Left ventricle myocardium inferior (tissue), 1 donor: ENCODE measurements at regions not wholly inside any gene's neighbourhood (a gene's known extent, or its start where the extent isn't known, plus 50 kb on each side); places are given as distances from the start of the nearest gene placed in this dataset.

Experiments
- DNase-seq: peaks from one replicate; pipeline ENCODE4 v3.0.0-alpha.2; 2020
- H3K27ac ChIP-seq: fragments of 200-600 bp; replicated peaks from 2 replicates; pipeline ENCODE4 v1.8.0; 2021
- H3K27me3 ChIP-seq: fragments of 200-600 bp; 2 replicates; pipeline ENCODE4 v1.8.0; 2021; ENCODE audit warnings: low read depth
- H3K36me3 ChIP-seq: fragments of 200-600 bp; 2 replicates; pipeline ENCODE4 v1.8.0; 2021
- H3K4me1 ChIP-seq: fragments of 200-600 bp; 2 replicates; pipeline ENCODE4 v1.8.0; 2021
- H3K4me3 ChIP-seq: fragments of 200-600 bp; 2 replicates; pipeline ENCODE4 v1.8.0; 2021; ENCODE audit warnings: mild to moderate bottlenecking, moderate library complexity
- H3K9me3 ChIP-seq: fragments of 200-600 bp; replicated peaks from 2 replicates; pipeline ENCODE4 v1.8.0; 2021
- intact Hi-C: fragments of 100-400 bp; cut with micrococcal nuclease; formaldehyde crosslinking; loops from one replicate; pipeline ENCODE4 v1.11.0; 2022
- TF ChIP-seq, protein P1 (sequence below): fragments of 200-600 bp; IDR thresholded peaks from 2 replicates; pipeline ENCODE4 v1.8.0; 2021; ENCODE audit warnings: antibody characterized with exemption, mild to moderate bottlenecking, borderline replicate concordance
- donor health status: DM: no; HTN: yes; CAD: no; lungs with severe emphysema.

DNA sequence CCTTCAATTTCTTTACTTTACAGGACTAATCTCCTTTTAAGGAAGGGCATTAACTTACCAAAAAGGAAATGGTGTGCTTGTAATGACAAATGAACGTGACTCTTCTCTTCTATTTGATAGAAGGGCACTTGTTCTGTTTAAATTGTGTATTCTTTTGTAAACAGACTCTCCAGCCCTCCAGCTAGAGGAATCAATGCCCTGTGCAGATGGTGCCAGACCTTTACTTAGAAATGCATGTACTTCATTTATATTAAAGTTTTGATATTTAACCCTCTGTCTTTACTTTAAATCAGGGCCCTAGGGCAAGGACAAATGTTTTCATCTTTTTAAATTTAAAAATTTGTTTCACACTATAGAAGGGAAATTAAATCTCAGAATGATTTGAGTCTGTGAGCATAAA is 355.1 kb downstream of the GBE1 start:
- DNase-seq = no peak
- no peaks in the 10 kb centered on the region for H3K4me1 ChIP-seq
- H3K36me3 ChIP-seq = no peaks in the 10 kb centered on the region
- H3K27me3 ChIP-seq = no peaks in the 10 kb centered on the region
- no peaks in the 10 kb centered on the region for H3K9me3 ChIP-seq
- no peak overlapping the region for H3K27ac ChIP-seq
- intact Hi-C loops = no loop called here
- TF ChIP-seq, protein P1, sequence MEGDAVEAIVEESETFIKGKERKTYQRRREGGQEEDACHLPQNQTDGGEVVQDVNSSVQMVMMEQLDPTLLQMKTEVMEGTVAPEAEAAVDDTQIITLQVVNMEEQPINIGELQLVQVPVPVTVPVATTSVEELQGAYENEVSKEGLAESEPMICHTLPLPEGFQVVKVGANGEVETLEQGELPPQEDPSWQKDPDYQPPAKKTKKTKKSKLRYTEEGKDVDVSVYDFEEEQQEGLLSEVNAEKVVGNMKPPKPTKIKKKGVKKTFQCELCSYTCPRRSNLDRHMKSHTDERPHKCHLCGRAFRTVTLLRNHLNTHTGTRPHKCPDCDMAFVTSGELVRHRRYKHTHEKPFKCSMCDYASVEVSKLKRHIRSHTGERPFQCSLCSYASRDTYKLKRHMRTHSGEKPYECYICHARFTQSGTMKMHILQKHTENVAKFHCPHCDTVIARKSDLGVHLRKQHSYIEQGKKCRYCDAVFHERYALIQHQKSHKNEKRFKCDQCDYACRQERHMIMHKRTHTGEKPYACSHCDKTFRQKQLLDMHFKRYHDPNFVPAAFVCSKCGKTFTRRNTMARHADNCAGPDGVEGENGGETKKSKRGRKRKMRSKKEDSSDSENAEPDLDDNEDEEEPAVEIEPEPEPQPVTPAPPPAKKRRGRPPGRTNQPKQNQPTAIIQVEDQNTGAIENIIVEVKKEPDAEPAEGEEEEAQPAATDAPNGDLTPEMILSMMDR = no peak
- H3K4me3 ChIP-seq = no peak overlapping the region

DNA sequence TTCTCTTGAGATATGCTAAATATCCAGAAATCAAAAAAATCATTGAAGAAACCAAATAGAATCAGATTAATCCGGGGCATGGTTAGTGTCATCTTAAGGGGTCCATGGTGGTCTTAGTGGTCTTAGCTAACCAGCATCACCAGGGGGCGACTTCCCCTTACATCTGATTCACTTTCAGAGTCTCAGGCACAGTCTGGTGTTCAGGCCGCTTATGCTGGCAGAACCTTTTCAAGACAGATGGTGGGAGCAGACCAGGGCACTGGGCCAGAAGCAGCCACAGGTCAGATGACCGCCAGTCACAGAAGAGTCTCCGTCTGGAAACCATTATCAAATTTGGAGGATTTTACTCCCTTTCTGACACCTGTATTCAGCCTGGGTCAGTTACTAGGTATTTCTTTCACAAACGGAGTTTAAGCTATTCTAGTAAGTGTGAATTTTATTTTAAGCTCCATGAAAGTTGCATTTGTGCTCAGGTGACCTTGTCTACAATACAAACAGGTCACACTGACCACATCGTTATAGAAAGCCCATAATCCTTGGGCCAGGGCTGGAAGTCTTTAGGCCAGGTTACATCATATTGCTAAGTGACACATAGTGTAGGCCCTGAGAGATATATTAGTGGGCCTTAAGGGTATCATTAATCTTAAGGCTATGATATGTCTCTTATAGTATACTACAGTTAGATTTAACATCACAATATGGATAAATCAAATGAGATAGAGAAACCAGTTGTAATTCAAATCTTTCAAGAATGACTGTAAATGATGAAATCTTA is 365.5 kb downstream of the GBE1 start:
- DNase-seq = no peak
- Histone ChIP-seq H3K27me3 (no peaks in the 10 kb centered on the region), H3K4me3 (no peak overlapping the region), H3K4me1 (no peaks in the 10 kb centered on the region), H3K36me3 (no peaks in the 10 kb centered on the region), H3K27ac (no peak overlapping the region), H3K9me3 (no peaks in the 10 kb centered on the region)
- TF ChIP-seq, protein P1 = no peak
- intact Hi-C loops = no loop called here

DNA sequence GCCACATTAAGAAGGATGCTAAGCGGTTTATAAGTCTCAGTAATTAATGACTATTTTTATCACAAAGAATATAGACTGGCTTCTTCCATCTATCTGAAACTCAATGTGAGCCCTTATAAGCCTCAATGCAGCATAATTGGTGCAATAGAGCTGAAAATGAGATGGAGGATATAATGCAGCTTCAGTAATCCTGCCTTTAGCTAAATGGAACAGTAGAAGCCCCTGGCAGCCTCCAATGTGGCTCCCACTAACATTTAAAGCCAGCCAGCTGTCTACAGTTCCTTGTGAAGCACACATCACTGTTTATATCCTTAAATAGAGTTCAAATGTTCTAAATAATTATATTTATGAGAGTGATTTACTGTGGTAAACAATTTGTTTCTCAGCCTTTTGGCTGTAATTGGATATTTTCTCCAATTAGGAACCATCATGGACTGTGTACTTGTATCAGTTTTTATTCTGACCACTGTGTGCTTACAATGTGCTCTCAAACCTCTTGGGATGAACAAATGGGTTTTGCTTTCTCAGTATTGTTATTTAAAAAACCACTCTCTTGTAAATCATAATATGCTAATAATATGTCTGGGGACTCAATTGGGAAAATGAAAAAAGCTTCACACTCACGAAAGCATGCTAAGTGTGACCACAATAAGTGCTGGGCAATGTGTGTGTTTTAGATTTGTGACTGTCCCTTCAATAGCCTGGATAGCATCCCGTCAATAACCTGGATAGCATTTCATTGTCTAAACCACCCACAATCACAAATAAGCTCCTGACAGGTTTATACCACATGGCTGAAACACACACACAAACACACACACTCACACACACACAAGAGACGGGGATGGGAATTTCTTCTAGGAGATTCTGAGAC is 366.6 kb downstream of the GBE1 start:
- Histone ChIP-seq H3K27ac (no peak overlapping the region), H3K4me1 (no peaks in the 10 kb centered on the region), H3K27me3 (no peaks in the 10 kb centered on the region), H3K9me3 (no peaks in the 10 kb centered on the region), H3K36me3 (no peaks in the 10 kb centered on the region), H3K4me3 (no peak overlapping the region)
- intact Hi-C loops = no loop called here
- DNase-seq = no peak
- TF ChIP-seq, protein P1 = no peak

DNA sequence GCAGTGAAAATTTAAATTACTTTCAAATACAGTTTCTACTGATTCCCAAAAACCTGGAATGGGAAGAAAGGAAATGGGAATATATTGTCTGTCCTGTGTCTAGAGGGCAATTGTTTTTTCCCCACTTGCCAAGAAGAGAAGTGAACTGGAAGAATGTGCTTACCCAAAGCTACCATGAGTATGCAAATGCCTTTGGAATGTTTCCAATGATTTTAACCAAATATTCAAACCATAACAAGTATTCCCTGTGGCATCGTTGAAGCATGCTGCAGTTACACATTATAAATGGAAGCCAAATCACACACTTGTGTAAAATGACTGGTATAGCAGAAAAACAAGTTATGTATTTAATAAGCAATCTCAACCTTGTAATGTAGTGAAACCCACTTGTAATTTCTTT is 368.2 kb downstream of the GBE1 start:
- Histone ChIP-seq H3K4me1 (no peaks in the 10 kb centered on the region), H3K9me3 (no peaks in the 10 kb centered on the region), H3K27me3 (no peaks in the 10 kb centered on the region), H3K27ac (no peak overlapping the region), H3K4me3 (no peak overlapping the region), H3K36me3 (no peaks in the 10 kb centered on the region)
- TF ChIP-seq, protein P1 = no peak
- DNase-seq = no peak
- intact Hi-C loops = no loop called here

DNA sequence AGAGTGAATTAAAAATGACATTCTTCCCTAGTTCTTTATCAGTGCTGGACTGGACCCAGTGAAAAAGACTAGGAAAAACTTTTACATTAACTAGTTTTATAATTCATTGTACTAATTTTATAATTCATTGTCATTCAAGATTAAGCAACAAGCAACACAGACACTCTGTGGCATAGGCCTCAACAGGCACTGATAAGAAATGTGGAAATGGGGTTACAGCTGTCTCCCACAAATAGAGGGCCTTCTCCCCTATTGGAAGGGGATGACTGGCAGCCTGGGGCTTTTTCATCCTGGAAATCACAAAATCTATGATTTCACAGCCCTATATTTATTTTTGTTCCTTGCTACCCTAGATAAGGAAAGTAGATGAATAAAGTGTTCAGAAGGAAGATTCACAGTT is 370.6 kb downstream of the GBE1 start:
- Histone ChIP-seq H3K4me3 (no peak overlapping the region), H3K36me3 (no peaks in the 10 kb centered on the region), H3K27me3 (no peaks in the 10 kb centered on the region), H3K4me1 (no peaks in the 10 kb centered on the region), H3K9me3 (no peaks in the 10 kb centered on the region), H3K27ac (no peak overlapping the region)
- TF ChIP-seq, protein P1 = no peak
- intact Hi-C loops = no loop called here
- no peak for DNase-seq
